CD4-positive, alpha-beta T cell (primary cell): ENCODE measurements at regions not wholly inside any gene's neighbourhood (a gene's known extent, or its start where the extent isn't known, plus 50 kb on each side); places are given as distances from the start of the nearest gene placed in this dataset.

Experiments
- ATAC-seq: fragments of 200-7000 bp; cut with Tn5 transposase; one replicate; pipeline ENCODE4 v1.10.0; 2022; ENCODE audit warnings: mild to moderate bottlenecking; ENCODE audit not compliant: poor library complexity
- CTCF ChIA-PET: fragments of 350-600 bp; sonication (Branson Sonifier 250); formaldehyde crosslinking; loops from one replicate; lab custom pipeline; 2021; ENCODE audit warnings: antibody characterized with exemption, inconsistent platforms; lab: Charles Lee
- POLR2A ChIA-PET: fragments of 350-600 bp; sonication (Branson Sonifier 250); formaldehyde crosslinking; loops from one replicate; lab custom pipeline; 2021; ENCODE audit warnings: antibody characterized with exemption, inconsistent platforms; lab: Charles Lee
- DNase-seq, 14 experiments: peaks; one replicate each; pipeline ENCODE4 v3.0.0-alpha.2; 2013 to 2020; ENCODE audit warnings: mixed read lengths in 2 of 14
- H3K27ac ChIP-seq, 2 donors: one replicate each; pipeline versions ENCODE4 v1.5.1 to v1.7.0; 2013; ENCODE audit warnings: low read length in 2 of 2, low read depth in 1 of 2, mild to moderate bottlenecking in 1 of 2
- H3K27me3 ChIP-seq, 2 experiments: 1 replicate in 1 of 2; 2 replicates in 1 of 2; pipeline versions ENCODE4 v1.6.1 to v1.7.0; 2013; ENCODE audit warnings: low read length in 2 of 2, control low read depth in 1 of 2, mild to moderate bottlenecking in 1 of 2, moderate library complexity in 1 of 2; ENCODE audit not compliant: insufficient read depth in 2 of 2, control insufficient read depth in 1 of 2
- H3K36me3 ChIP-seq: one replicate; pipeline ENCODE4 v1.6.1; 2013; ENCODE audit warnings: low read length, control low read depth; ENCODE audit not compliant: insufficient read depth
- H3K4me1 ChIP-seq: one replicate; pipeline ENCODE4 v1.6.1; 2013; ENCODE audit warnings: low read length, control low read depth; ENCODE audit not compliant: insufficient read depth
- H3K4me3 ChIP-seq: one replicate; pipeline ENCODE4 v1.5.1; 2013; ENCODE audit warnings: mild to moderate bottlenecking, low read length, moderate library complexity
- H3K9me3 ChIP-seq, 2 experiments: 1 replicate in 1 of 2; 2 replicates in 1 of 2; pipeline versions ENCODE4 v1.6.1 to v1.7.0; 2013; ENCODE audit warnings: low read length in 2 of 2, mild to moderate bottlenecking in 2 of 2, control low read depth in 1 of 2, moderate library complexity in 1 of 2; ENCODE audit not compliant: control insufficient read depth in 1 of 2, insufficient read depth in 1 of 2
- H3K27ac Mint-ChIP-seq: one replicate; pipeline ENCODE4 v1.8.0; 2020; ENCODE audit warnings: mixed read lengths
- H3K27me3 Mint-ChIP-seq: one replicate; pipeline ENCODE4 v1.8.0; 2021; ENCODE audit warnings: mixed read lengths
- H3K36me3 Mint-ChIP-seq: one replicate; pipeline ENCODE4 v1.8.0; 2021; ENCODE audit warnings: low read depth, mixed read lengths
- H3K4me1 Mint-ChIP-seq: one replicate; pipeline ENCODE4 v1.8.0; 2021; ENCODE audit warnings: low read depth, mixed read lengths
- H3K4me3 Mint-ChIP-seq: one replicate; pipeline ENCODE4 v1.8.0; 2020; ENCODE audit warnings: mild to moderate bottlenecking, mixed read lengths
- H3K9me3 Mint-ChIP-seq: one replicate; pipeline ENCODE4 v1.8.0; 2020; ENCODE audit warnings: mixed read lengths
- intact Hi-C, 2 experiments: fragments of 100-400 bp; cut with DNase I in 1 of 2; cut with micrococcal nuclease in 1 of 2; formaldehyde crosslinking; loops; one replicate each; pipeline versions ENCODE4 v1.15.1 to v1.9.0; 2023 to 2025; cut with DNase I, micrococcal nuclease
- TF ChIP-seq, protein P1 (sequence below): fragments of 200-600 bp; IDR thresholded peaks from one replicate; pipeline ENCODE4 v1.8.0; 2022; ENCODE audit warnings: antibody characterized with exemption, mild to moderate bottlenecking

- no peak overlapping the region for H3K27ac ChIP-seq
- H3K36me3 Mint-ChIP-seq: no peaks in the 10 kb centered on the region
- H3K4me1 Mint-ChIP-seq: no peaks in the 10 kb centered on the region
- ChIA-PET CTCF (no interaction called here), POLR2A (no interaction called here)
- H3K27me3 Mint-ChIP-seq: no peaks in the 10 kb centered on the region
- intact Hi-C loops: no loop called here
- H3K36me3 ChIP-seq: no peaks in the 10 kb centered on the region
- H3K4me1 ChIP-seq: no peaks in the 10 kb centered on the region
- DNase-seq (no peak), ATAC-seq (no peak)
- no peak overlapping the region for H3K4me3 Mint-ChIP-seq
- no peaks in the 10 kb centered on the region for H3K9me3 ChIP-seq
- H3K4me3 ChIP-seq: no peak overlapping the region
- H3K9me3 Mint-ChIP-seq: peaks cover 7% of the 10 kb centered on the region
- TF ChIP-seq, protein P1, sequence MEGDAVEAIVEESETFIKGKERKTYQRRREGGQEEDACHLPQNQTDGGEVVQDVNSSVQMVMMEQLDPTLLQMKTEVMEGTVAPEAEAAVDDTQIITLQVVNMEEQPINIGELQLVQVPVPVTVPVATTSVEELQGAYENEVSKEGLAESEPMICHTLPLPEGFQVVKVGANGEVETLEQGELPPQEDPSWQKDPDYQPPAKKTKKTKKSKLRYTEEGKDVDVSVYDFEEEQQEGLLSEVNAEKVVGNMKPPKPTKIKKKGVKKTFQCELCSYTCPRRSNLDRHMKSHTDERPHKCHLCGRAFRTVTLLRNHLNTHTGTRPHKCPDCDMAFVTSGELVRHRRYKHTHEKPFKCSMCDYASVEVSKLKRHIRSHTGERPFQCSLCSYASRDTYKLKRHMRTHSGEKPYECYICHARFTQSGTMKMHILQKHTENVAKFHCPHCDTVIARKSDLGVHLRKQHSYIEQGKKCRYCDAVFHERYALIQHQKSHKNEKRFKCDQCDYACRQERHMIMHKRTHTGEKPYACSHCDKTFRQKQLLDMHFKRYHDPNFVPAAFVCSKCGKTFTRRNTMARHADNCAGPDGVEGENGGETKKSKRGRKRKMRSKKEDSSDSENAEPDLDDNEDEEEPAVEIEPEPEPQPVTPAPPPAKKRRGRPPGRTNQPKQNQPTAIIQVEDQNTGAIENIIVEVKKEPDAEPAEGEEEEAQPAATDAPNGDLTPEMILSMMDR: no peak
- no peak overlapping the region for H3K27ac Mint-ChIP-seq
- H3K27me3 ChIP-seq: no peaks in the 10 kb centered on the region
Measured at GRCh38 chr15:96802611-96803255, 472.2 kb downstream of the NR2F2 start.

DNA sequence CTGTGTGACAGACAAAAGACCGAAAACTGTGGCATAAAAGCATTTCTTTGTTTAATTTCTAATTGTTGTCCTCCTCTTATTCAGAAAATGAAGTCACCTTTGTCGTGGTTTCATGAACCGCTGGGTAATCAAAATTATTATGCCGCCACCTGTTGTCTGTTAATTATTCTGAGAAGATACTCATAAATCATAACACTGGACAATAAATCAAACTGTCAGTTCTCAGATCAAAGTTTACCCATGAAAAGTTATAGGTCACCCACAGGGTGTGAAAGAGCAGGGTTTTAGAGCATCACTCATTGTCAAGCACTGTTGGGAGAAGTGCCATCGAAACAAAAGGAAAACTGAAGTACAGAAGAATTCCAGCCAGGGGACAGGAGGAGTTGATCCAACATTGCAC lies 474.3 kb downstream of the NR2F2 start:
- H3K9me3 Mint-ChIP-seq: peaks cover 8% of the 10 kb centered on the region
- intact Hi-C loops: no loop called here
- ATAC-seq (no peak), DNase-seq (no peak)
- no peak overlapping the region for H3K4me3 Mint-ChIP-seq
- H3K27ac Mint-ChIP-seq: no peak overlapping the region
- ChIA-PET CTCF (no interaction called here), POLR2A (no interaction called here)
- H3K4me1 Mint-ChIP-seq: no peaks in the 10 kb centered on the region
- H3K36me3 Mint-ChIP-seq: no peaks in the 10 kb centered on the region
- Histone ChIP-seq H3K27me3 (no peaks in the 10 kb centered on the region), H3K4me3 (no peak overlapping the region), H3K4me1 (no peaks in the 10 kb centered on the region), H3K9me3 (no peaks in the 10 kb centered on the region), H3K36me3 (no peaks in the 10 kb centered on the region), H3K27ac (no peak overlapping the region)
- TF ChIP-seq, protein P1: no peak
- H3K27me3 Mint-ChIP-seq: no peaks in the 10 kb centered on the region

- intact Hi-C loops: no loop called here
- POLR2A ChIA-PET: no interaction called here
- H3K9me3 Mint-ChIP-seq: peaks cover 10% of the 10 kb centered on the region
- ATAC-seq (no peak), DNase-seq (no peak)
- TF ChIP-seq, protein P1: no peak
- H3K27me3 ChIP-seq: no peaks in the 10 kb centered on the region
- H3K27ac ChIP-seq: no peak overlapping the region
- H3K4me3 ChIP-seq: no peak overlapping the region
- no peak overlapping the region for H3K27ac Mint-ChIP-seq
- H3K27me3 Mint-ChIP-seq: no peaks in the 10 kb centered on the region
- no peak overlapping the region for H3K4me3 Mint-ChIP-seq
- H3K36me3 ChIP-seq: no peaks in the 10 kb centered on the region
- H3K9me3 ChIP-seq: no peaks in the 10 kb centered on the region
- no peaks in the 10 kb centered on the region for H3K4me1 ChIP-seq
- CTCF ChIA-PET: no interaction called here
- no peaks in the 10 kb centered on the region for H3K36me3 Mint-ChIP-seq
- no peaks in the 10 kb centered on the region for H3K4me1 Mint-ChIP-seq
Measured at GRCh38 chr15:96807361-96807760, 476.9 kb downstream of the NR2F2 start.
